ENCODE measurements at regions not wholly inside any gene's neighbourhood (a gene's known extent, or its start where the extent isn't known, plus 50 kb on each side); places are given as distances from the start of the nearest gene placed in this dataset.

GRCh38 chr2:118202707-118203303, 114.5 kb downstream of the INSIG2 start:
- peak; percentile 83 for TF ChIP-seq CTCF (conservative IDR thresholded peaks at IDR 0.05; ENCODE audit: low read length)
- TF ChIP-seq EZH2phosphoT487 (IDR thresholded peaks at IDR 0.05; ENCODE audit: borderline replicate concordance): no peak
- no peaks in the 10 kb centered on the region for H3F3A ChIP-seq (ENCODE audit: low read depth)

GRCh38 chr2:118198268-118198667, 110.0 kb downstream of the INSIG2 start:
- H2AFZ ChIP-seq (ENCODE audit: low read length): no peak overlapping the region

More at GRCh38 chr2:118202707-118203303, 114.5 kb downstream of the INSIG2 start:
- no peaks in the 10 kb centered on the region for H3K36me3 ChIP-seq (ENCODE audit: insufficient read depth, low read length)
- peak overlapping the region; percentile 51 for H3K4me2 ChIP-seq (ENCODE audit: low read depth, low read length, poor library complexity, severe bottlenecking)
- H3K27me3 ChIP-seq (ENCODE audit: insufficient read depth, low read length, poor library complexity, severe bottlenecking): no peaks in the 10 kb centered on the region
- H3K4me1 ChIP-seq (ENCODE audit: insufficient read depth, low read length, poor library complexity, severe bottlenecking): no peaks in the 10 kb centered on the region
- no peaks in the 10 kb centered on the region for H3K9me2 ChIP-seq (replicated peaks; ENCODE audit: low read depth, low read length)
- peak overlapping the region; percentile 60 for H2AFZ ChIP-seq (ENCODE audit: low read length)
- H3K79me2 ChIP-seq (ENCODE audit: insufficient read depth, low read length): no peaks in the 10 kb centered on the region
- H3K9ac ChIP-seq (ENCODE audit: low read depth, low read length, poor library complexity, severe bottlenecking): no peak overlapping the region
- H3K4me3 ChIP-seq (ENCODE audit: low read length, poor library complexity, severe bottlenecking): no peak overlapping the region
- no peaks in the 10 kb centered on the region for H4K20me1 ChIP-seq (ENCODE audit: insufficient read depth, low read length, poor library complexity, severe bottlenecking)
- no peaks in the 10 kb centered on the region for H3K9me3 ChIP-seq (ENCODE audit: insufficient read depth, low read depth, low read length)

GRCh38 chr2:118197011-118197675, 108.9 kb downstream of the INSIG2 start:
- Histone ChIP-seq H3F3A (ENCODE audit: low read depth) (no peaks in the 10 kb centered on the region), H3K4me1 (ENCODE audit: insufficient read depth, low read length, poor library complexity, severe bottlenecking) (no peaks in the 10 kb centered on the region), H3K9ac (ENCODE audit: low read depth, low read length, poor library complexity, severe bottlenecking) (no peak overlapping the region), H2AFZ (ENCODE audit: low read length) (no peak overlapping the region), H3K36me3 (ENCODE audit: insufficient read depth, low read length) (no peaks in the 10 kb centered on the region), H4K20me1 (ENCODE audit: insufficient read depth, low read length, poor library complexity, severe bottlenecking) (no peaks in the 10 kb centered on the region), H3K4me2 (ENCODE audit: low read depth, low read length, poor library complexity, severe bottlenecking) (no peak overlapping the region), H3K9me3 (ENCODE audit: insufficient read depth, low read depth, low read length) (no peaks in the 10 kb centered on the region), H3K79me2 (ENCODE audit: insufficient read depth, low read length) (no peaks in the 10 kb centered on the region), H3K4me3 (ENCODE audit: low read length, poor library complexity, severe bottlenecking) (no peak overlapping the region), H3K27me3 (ENCODE audit: insufficient read depth, low read length, poor library complexity, severe bottlenecking) (no peaks in the 10 kb centered on the region), H3K9me2 (replicated peaks; ENCODE audit: low read depth, low read length) (no peaks in the 10 kb centered on the region)
- TF ChIP-seq EZH2phosphoT487 (IDR thresholded peaks at IDR 0.05; ENCODE audit: borderline replicate concordance): no peak
- no peak for TF ChIP-seq CTCF (conservative IDR thresholded peaks at IDR 0.05; ENCODE audit: low read length)

More at GRCh38 chr2:118198268-118198667, 110.0 kb downstream of the INSIG2 start:
- no peaks in the 10 kb centered on the region for H3K9me3 ChIP-seq (ENCODE audit: insufficient read depth, low read depth, low read length)
- H3K4me2 ChIP-seq (ENCODE audit: low read depth, low read length, poor library complexity, severe bottlenecking): no peak overlapping the region
- H3K27me3 ChIP-seq (ENCODE audit: insufficient read depth, low read length, poor library complexity, severe bottlenecking): no peaks in the 10 kb centered on the region
- no peak overlapping the region for H3K9ac ChIP-seq (ENCODE audit: low read depth, low read length, poor library complexity, severe bottlenecking)
- H3K9me2 ChIP-seq (replicated peaks; ENCODE audit: low read depth, low read length): no peaks in the 10 kb centered on the region
- no peaks in the 10 kb centered on the region for H4K20me1 ChIP-seq (ENCODE audit: insufficient read depth, low read length, poor library complexity, severe bottlenecking)
- no peak for TF ChIP-seq EZH2phosphoT487 (IDR thresholded peaks at IDR 0.05; ENCODE audit: borderline replicate concordance)
- no peak for TF ChIP-seq CTCF (conservative IDR thresholded peaks at IDR 0.05; ENCODE audit: low read length)
- no peaks in the 10 kb centered on the region for H3F3A ChIP-seq (ENCODE audit: low read depth)
- no peaks in the 10 kb centered on the region for H3K4me1 ChIP-seq (ENCODE audit: insufficient read depth, low read length, poor library complexity, severe bottlenecking)
- H3K79me2 ChIP-seq (ENCODE audit: insufficient read depth, low read length): no peaks in the 10 kb centered on the region
- no peak overlapping the region for H3K4me3 ChIP-seq (ENCODE audit: low read length, poor library complexity, severe bottlenecking)
- no peaks in the 10 kb centered on the region for H3K36me3 ChIP-seq (ENCODE audit: insufficient read depth, low read length)
